ENCODE measurements at regions not wholly inside any gene's neighbourhood (a gene's known extent, or its start where the extent isn't known, plus 50 kb on each side); places are given as distances from the start of the nearest gene placed in this dataset.

GRCh38 chr6:155623450-155624178, 168.0 kb upstream of the NOX3 start:
- no peak for TF ChIP-seq EZH2 (IDR thresholded peaks at IDR 0.05)
- no peak for TF ChIP-seq POLR2AphosphoS5 (IDR thresholded peaks at IDR 0.05; ENCODE audit: borderline replicate concordance, low read depth, low read length)
- TF ChIP-seq FOXP2 (optimal IDR thresholded peaks at IDR 0.05; ENCODE audit: control extremely low read depth, extremely low read length, insufficient read depth), result no peak

Measured in SK-N-MC (cell line).